ENCODE measurements at regions not wholly inside any gene's neighbourhood (a gene's known extent, or its start where the extent isn't known, plus 50 kb on each side); places are given as distances from the start of the nearest gene placed in this dataset.

DNA sequence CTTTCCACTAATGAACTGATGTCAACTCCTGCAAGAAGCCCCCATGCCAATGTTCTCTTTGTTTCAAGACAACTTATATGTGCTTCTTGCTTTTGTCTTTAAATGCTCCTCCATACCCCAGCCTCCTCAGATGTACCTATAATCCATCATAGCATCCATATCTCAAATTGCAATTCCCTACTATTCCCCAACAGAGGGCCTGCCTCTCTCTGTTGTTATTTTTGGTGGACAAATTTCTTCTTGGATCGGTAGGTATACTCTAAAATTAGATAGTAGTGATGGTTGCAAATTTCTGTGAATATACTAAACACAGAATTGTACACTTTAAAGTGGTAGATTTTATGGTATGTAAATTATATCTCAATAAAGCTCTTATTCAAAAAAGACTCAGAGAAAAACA is 820.1 kb downstream of the METTL4 start:
- no peak for DNase-seq (ENCODE audit: low read depth)
- no peak overlapping the region for H3K4me3 ChIP-seq (ENCODE audit: control insufficient read depth, low read depth, low read length)
- TF ChIP-seq, protein P1, sequence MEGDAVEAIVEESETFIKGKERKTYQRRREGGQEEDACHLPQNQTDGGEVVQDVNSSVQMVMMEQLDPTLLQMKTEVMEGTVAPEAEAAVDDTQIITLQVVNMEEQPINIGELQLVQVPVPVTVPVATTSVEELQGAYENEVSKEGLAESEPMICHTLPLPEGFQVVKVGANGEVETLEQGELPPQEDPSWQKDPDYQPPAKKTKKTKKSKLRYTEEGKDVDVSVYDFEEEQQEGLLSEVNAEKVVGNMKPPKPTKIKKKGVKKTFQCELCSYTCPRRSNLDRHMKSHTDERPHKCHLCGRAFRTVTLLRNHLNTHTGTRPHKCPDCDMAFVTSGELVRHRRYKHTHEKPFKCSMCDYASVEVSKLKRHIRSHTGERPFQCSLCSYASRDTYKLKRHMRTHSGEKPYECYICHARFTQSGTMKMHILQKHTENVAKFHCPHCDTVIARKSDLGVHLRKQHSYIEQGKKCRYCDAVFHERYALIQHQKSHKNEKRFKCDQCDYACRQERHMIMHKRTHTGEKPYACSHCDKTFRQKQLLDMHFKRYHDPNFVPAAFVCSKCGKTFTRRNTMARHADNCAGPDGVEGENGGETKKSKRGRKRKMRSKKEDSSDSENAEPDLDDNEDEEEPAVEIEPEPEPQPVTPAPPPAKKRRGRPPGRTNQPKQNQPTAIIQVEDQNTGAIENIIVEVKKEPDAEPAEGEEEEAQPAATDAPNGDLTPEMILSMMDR (IDR thresholded peaks at IDR 0.05; ENCODE audit: control insufficient read depth, insufficient read depth, low read depth, low read length, missing control alignments): no peak

DNA sequence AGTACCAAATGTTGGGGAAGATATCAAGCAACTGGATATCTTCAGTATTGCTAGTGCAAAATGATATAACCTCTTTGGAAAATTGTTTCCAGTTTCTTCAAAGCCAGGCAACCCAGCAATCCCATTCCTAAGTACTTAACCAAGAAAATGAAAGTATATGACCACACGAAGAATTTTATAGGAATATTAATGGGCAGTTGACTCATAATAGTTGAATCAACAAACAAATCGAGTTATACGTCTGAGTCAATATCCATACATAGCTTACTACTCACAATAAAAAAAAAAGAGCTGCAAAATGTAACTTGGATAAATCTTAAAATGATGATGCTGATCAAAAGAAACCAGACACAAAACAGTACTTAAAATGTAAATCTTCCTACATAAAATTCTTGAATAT is 810.4 kb downstream of the METTL4 start:
- DNase-seq (ENCODE audit: low read depth): no peak
- TF ChIP-seq, protein P1 (IDR thresholded peaks at IDR 0.05; ENCODE audit: control insufficient read depth, insufficient read depth, low read depth, low read length, missing control alignments): no peak
- H3K4me3 ChIP-seq (ENCODE audit: control insufficient read depth, low read depth, low read length): no peak overlapping the region

DNA sequence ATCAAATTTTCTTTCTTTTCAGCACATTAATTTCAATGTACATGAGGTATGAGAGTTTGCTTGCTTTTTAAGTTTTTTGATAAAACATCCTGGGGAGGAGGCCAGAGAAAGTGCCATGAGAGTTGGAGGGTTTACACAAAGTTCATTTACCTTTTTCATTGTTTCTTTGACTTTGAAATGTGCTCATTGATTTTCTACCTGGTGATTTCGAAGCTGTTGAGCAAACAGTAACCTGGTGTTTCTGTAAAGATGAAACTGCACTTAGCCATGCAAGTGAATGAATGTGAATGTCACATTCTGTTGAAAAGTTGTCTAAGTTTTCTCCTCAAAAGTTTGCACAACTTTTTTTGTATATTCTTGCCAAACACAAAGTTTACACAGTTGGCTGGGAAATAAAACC is 797.0 kb downstream of the METTL4 start:
- DNase-seq (ENCODE audit: low read depth): no peak
- TF ChIP-seq, protein P1 (IDR thresholded peaks at IDR 0.05; ENCODE audit: control insufficient read depth, insufficient read depth, low read depth, low read length, missing control alignments): no peak
- no peak overlapping the region for H3K4me3 ChIP-seq (ENCODE audit: control insufficient read depth, low read depth, low read length)

DNA sequence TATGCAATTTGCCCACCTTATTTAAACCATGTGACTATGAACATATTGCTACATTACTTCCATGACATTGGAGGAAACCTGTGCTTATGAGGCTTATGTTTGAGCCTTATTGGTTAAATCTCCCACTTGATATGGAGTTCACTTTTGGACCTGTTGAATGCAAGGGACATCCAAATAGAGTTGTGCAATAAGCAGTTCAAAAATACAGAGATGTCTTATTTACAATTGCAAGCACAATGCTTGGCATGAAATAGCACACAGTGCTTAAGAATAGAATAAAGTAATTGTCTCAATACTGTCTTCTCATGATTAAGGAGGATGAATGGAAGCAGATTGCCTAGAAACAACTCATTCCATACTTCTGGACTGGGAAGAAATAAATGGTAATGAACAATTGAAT is 793.5 kb downstream of the METTL4 start:
- no peak for DNase-seq (ENCODE audit: low read depth)
- H3K4me3 ChIP-seq (ENCODE audit: control insufficient read depth, low read depth, low read length): no peak overlapping the region
- TF ChIP-seq, protein P1 (IDR thresholded peaks at IDR 0.05; ENCODE audit: control insufficient read depth, insufficient read depth, low read depth, low read length, missing control alignments): no peak

DNA sequence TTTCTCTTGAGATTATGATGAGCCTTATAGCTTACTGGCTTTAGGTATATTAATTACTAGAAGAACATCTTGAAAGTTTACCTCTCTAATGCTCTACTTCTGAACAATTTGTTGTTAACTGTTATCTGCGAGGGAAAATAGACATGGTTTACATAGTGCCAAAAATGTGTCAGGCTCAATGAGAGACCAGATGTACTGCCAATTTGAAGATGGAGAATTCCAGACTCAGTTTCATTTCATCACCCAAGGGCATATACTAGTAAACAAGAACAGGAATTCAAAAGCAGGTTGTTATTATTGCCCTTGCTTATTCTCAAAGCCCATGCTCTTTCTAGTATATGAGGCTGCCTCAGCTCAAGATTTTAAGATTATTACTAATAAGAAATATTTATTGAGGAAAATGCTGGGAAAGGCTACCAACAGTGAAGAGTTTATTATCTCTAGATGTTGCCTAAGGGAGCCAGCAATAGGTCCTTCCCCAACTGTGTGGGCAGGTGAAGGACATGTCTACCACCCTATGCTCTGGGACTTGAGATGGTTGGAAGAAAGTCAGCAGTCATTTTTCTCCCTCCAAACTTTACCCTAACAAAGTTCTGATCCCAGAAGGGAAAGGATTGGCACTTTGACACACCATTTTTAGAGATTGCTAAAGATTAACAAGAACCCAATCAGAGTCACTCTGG is 792.7 kb downstream of the METTL4 start:
- TF ChIP-seq, protein P1 (IDR thresholded peaks at IDR 0.05; ENCODE audit: control insufficient read depth, insufficient read depth, low read depth, low read length, missing control alignments): no peak
- no peak overlapping the region for H3K4me3 ChIP-seq (ENCODE audit: control insufficient read depth, low read depth, low read length)
- no peak for DNase-seq (ENCODE audit: low read depth)

GRCh38 chr18:1779587-1779986 is 791.7 kb downstream of the METTL4 start:
- TF ChIP-seq, protein P1 (IDR thresholded peaks at IDR 0.05; ENCODE audit: control insufficient read depth, insufficient read depth, low read depth, low read length, missing control alignments): no peak
- no peak for DNase-seq (ENCODE audit: low read depth)
- H3K4me3 ChIP-seq (ENCODE audit: control insufficient read depth, low read depth, low read length): no peak overlapping the region

All from AG09309 (cell line).